ENCODE measurements at regions not wholly inside any gene's neighbourhood (a gene's known extent, or its start where the extent isn't known, plus 50 kb on each side); places are given as distances from the start of the nearest gene placed in this dataset.

DNA sequence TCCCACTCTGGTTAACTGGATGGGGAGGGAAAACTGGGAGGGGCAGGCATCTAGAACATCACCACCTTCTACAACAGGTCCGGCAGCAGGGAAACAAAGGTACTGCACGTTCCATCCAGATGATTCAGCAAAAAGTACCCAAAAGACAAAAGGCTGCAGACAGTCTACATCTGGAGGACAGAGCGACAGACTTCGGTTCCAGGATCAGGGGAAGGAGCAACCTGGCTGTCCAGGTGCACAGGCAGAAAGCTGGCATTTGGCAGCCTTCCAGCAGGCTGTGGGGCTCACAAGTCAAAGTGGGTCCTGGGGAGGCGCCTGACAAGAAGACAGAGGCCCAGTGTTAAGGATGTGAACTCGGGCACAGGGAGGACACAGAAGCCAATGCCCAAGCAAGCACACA, 202.9 kb downstream of the SUCLA2 start:
- H4K20me1 ChIP-seq (ENCODE audit: control insufficient read depth, insufficient read depth, low read length, poor library complexity, severe bottlenecking), result no peaks in the 10 kb centered on the region
- no peaks in the 10 kb centered on the region for H3K27me3 ChIP-seq (replicated peaks in 1 of 4; ENCODE audit: control extremely low read depth in 1 of 4, control insufficient read depth in 3 of 4, insufficient read depth in 4 of 4, low read length in 3 of 4)
- no peak overlapping the region for H3K9ac ChIP-seq (ENCODE audit: low read length)
- DNase-seq (no peak), ATAC-seq (ENCODE audit: low read depth) (no peak)
- no peak for TF ChIP-seq EZH2 (IDR thresholded peaks at IDR 0.05; ENCODE audit: borderline replicate concordance, insufficient read depth, low read depth, low read length, poor library complexity, severe bottlenecking)
- TF ChIP-seq, protein P1, sequence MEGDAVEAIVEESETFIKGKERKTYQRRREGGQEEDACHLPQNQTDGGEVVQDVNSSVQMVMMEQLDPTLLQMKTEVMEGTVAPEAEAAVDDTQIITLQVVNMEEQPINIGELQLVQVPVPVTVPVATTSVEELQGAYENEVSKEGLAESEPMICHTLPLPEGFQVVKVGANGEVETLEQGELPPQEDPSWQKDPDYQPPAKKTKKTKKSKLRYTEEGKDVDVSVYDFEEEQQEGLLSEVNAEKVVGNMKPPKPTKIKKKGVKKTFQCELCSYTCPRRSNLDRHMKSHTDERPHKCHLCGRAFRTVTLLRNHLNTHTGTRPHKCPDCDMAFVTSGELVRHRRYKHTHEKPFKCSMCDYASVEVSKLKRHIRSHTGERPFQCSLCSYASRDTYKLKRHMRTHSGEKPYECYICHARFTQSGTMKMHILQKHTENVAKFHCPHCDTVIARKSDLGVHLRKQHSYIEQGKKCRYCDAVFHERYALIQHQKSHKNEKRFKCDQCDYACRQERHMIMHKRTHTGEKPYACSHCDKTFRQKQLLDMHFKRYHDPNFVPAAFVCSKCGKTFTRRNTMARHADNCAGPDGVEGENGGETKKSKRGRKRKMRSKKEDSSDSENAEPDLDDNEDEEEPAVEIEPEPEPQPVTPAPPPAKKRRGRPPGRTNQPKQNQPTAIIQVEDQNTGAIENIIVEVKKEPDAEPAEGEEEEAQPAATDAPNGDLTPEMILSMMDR (IDR thresholded peaks at IDR 0.05), result no peak
- 81% methylated on average over 5 of the region's 6 CpGs for whole genome bisulfite sequencing (ENCODE audit: insufficient coverage)
- Mint-ChIP-seq H3K27ac (no peak overlapping the region), H3K4me1 (no peaks in the 10 kb centered on the region), H3K27me3 (peaks cover 5% of the 10 kb centered on the region), H3K4me3 (no peak overlapping the region), H3K9me3 (ENCODE audit: insufficient read depth) (no peaks in the 10 kb centered on the region)
- no peak overlapping the region for H2AFZ ChIP-seq (ENCODE audit: insufficient read depth, low read depth, low read length, poor library complexity, severe bottlenecking)
- peaks cover 0 to 9% (median 0%) of the 10 kb centered on the region in 3 donors for H3K9me3 ChIP-seq (ENCODE audit: control extremely low read depth in 1 of 3, control insufficient read depth in 2 of 3, insufficient read depth in 1 of 3, low read length in 2 of 3)
- intact Hi-C loops (cut with micrococcal nuclease), result no loop called here
- no peak overlapping the region for H3K4me2 ChIP-seq (replicated peaks; ENCODE audit: low read depth, low read length, poor library complexity, severe bottlenecking)
- no peaks in the 10 kb centered on the region for H3K4me1 ChIP-seq (ENCODE audit: control insufficient read depth in 2 of 2, insufficient read depth in 2 of 2, low read length in 2 of 2)
- no peaks in the 10 kb centered on the region for H3K36me3 ChIP-seq (replicated peaks in 1 of 2; ENCODE audit: control extremely low read depth in 1 of 2, control insufficient read depth in 1 of 2, extremely low read depth in 1 of 2, insufficient read depth in 2 of 2, low read length in 1 of 2)
- CTCF ChIA-PET, result no interaction called here
- POLR2A ChIA-PET, result no interaction called here
- H3K4me3 ChIP-seq (ENCODE audit: control extremely low read depth in 1 of 5, extremely low read depth in 1 of 5, insufficient read depth in 1 of 5, low read depth in 2 of 5, low read length in 4 of 5), result no peak overlapping the region
- H3K27ac ChIP-seq (ENCODE audit: low read length in 2 of 2), result no peak overlapping the region
- no peaks in the 10 kb centered on the region for H3K79me2 ChIP-seq (ENCODE audit: control insufficient read depth, insufficient read depth, low read length)

DNA sequence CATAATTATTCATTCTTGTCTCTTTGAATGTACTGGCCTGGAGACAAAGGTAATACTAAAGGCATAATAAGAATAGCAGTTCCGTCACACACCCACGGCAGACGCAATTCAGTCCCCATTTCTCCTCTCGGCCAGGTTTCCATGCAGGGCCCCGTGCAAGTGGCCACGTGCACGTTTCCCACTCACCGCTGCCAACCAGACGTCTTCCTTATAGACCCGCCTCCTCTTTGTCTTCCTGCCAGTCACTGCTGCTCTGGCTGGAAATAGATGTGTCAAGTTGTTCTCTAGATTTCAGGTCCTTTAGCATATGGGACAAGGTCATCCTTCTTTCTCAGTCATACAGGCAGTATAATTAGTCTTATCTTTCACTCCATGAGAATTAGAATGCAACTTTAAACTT, 204.3 kb downstream of the SUCLA2 start:
- Histone ChIP-seq H3K4me1 (ENCODE audit: control insufficient read depth in 2 of 2, insufficient read depth in 2 of 2, low read length in 2 of 2) (no peaks in the 10 kb centered on the region), H2AFZ (ENCODE audit: insufficient read depth, low read depth, low read length, poor library complexity, severe bottlenecking) (no peak overlapping the region), H3K79me2 (ENCODE audit: control insufficient read depth, insufficient read depth, low read length) (no peaks in the 10 kb centered on the region), H3K9ac (ENCODE audit: low read length) (no peak overlapping the region), H3K27me3 (replicated peaks in 1 of 4; ENCODE audit: control extremely low read depth in 1 of 4, control insufficient read depth in 3 of 4, insufficient read depth in 4 of 4, low read length in 3 of 4) (no peaks in the 10 kb centered on the region), H3K36me3 (replicated peaks in 1 of 2; ENCODE audit: control extremely low read depth in 1 of 2, control insufficient read depth in 1 of 2, extremely low read depth in 1 of 2, insufficient read depth in 2 of 2, low read length in 1 of 2) (no peaks in the 10 kb centered on the region), H4K20me1 (ENCODE audit: control insufficient read depth, insufficient read depth, low read length, poor library complexity, severe bottlenecking) (no peaks in the 10 kb centered on the region), H3K4me3 (ENCODE audit: control extremely low read depth in 1 of 5, extremely low read depth in 1 of 5, insufficient read depth in 1 of 5, low read depth in 2 of 5, low read length in 4 of 5) (no peak overlapping the region), H3K27ac (ENCODE audit: low read length in 2 of 2) (no peak overlapping the region), H3K9me3 (ENCODE audit: control extremely low read depth in 1 of 3, control insufficient read depth in 2 of 3, insufficient read depth in 1 of 3, low read length in 2 of 3) (peaks cover 0 to 9% (median 0%) of the 10 kb centered on the region in 3 donors), H3K4me2 (replicated peaks; ENCODE audit: low read depth, low read length, poor library complexity, severe bottlenecking) (no peak overlapping the region)
- DNase-seq, result no peak
- WGBS (ENCODE audit: insufficient coverage), result 92% methylated on average over 10 of the region's 10 CpGs
- ChIA-PET CTCF (no interaction called here), POLR2A (no interaction called here)
- peaks cover 4% of the 10 kb centered on the region for H3K9me3 Mint-ChIP-seq (ENCODE audit: insufficient read depth)
- intact Hi-C loops (cut with micrococcal nuclease), result no loop called here
- H3K4me3 Mint-ChIP-seq, result no peak overlapping the region
- no peak overlapping the region for H3K27ac Mint-ChIP-seq
- TF ChIP-seq, protein P1 (IDR thresholded peaks at IDR 0.05), result no peak
- TF ChIP-seq EZH2 (IDR thresholded peaks at IDR 0.05; ENCODE audit: borderline replicate concordance, insufficient read depth, low read depth, low read length, poor library complexity, severe bottlenecking), result no peak
- no peak for ATAC-seq (ENCODE audit: low read depth)
- peaks cover 5% of the 10 kb centered on the region for H3K27me3 Mint-ChIP-seq
- no peaks in the 10 kb centered on the region for H3K4me1 Mint-ChIP-seq

Measured in B cell (primary cell).